H1 (cell line): ENCODE measurements at regions not wholly inside any gene's neighbourhood (a gene's known extent, or its start where the extent isn't known, plus 50 kb on each side); places are given as distances from the start of the nearest gene placed in this dataset.

Source experiments
- CTCF ChIA-PET: fragments of 300-600 bp; sonication (Branson Sonifier 250); formaldehyde crosslinking; loops from one replicate; lab custom pipeline; 2021; ENCODE audit not compliant: partially characterized antibody; lab: Charles Lee
- POLR2A ChIA-PET: fragments of 300-600 bp; sonication (Branson Sonifier 250); formaldehyde crosslinking; loops from one replicate; lab custom pipeline; 2021; ENCODE audit warnings: inconsistent platforms; ENCODE audit not compliant: partially characterized antibody; lab: Charles Lee
- DNase-seq, 2 experiments: peaks; one replicate each; pipeline versions ENCODE4 v3.0.0 to v3.0.0-alpha.2; 2010 to 2022; ENCODE audit warnings: low spot score in 2 of 2, low read depth in 1 of 2, mixed read lengths in 1 of 2
- FAIRE-seq: peaks from 2 replicates; lab custom pipeline; 2011; peaks lifted over from hg19 to GRCh38; lab: Jason Lieb, UNC
- H2AFZ ChIP-seq: 2 replicates; pipeline ENCODE4 v1.8.1; 2012; ENCODE audit warnings: low read length, inconsistent platforms
- H2AK5ac ChIP-seq: 2 replicates; pipeline ENCODE4 v1.6.1; 2013; ENCODE audit warnings: low read depth, low read length
- H2BK120ac ChIP-seq: replicated peaks from 2 replicates; pipeline ENCODE3; 2013; ENCODE audit warnings: low read depth, low read length, inconsistent platforms
- H2BK12ac ChIP-seq: 2 replicates; pipeline ENCODE4 v1.6.1; 2013; ENCODE audit warnings: low read depth, low read length
- H2BK15ac ChIP-seq: 2 replicates; pipeline ENCODE4 v1.6.1; 2013; ENCODE audit warnings: low read length
- H2BK20ac ChIP-seq: 2 replicates; pipeline ENCODE4 v1.6.1; 2013; ENCODE audit warnings: low read length
- H2BK5ac ChIP-seq: 2 replicates; pipeline ENCODE4 v1.6.1; 2013; ENCODE audit warnings: low read depth, low read length
- H3K14ac ChIP-seq: 2 replicates; pipeline ENCODE4 v1.6.1; 2013; ENCODE audit warnings: inconsistent platforms; ENCODE audit not compliant: insufficient read length
- H3K18ac ChIP-seq: 2 replicates; pipeline ENCODE4 v1.6.1; 2013; ENCODE audit warnings: low read length; ENCODE audit errors: extremely low read depth
- H3K23ac ChIP-seq: 2 replicates; pipeline ENCODE4 v1.6.1; 2013; ENCODE audit warnings: inconsistent platforms; ENCODE audit not compliant: insufficient read length
- H3K23me2 ChIP-seq: 2 replicates; pipeline ENCODE4 v1.6.1; 2013; ENCODE audit warnings: low read depth, low read length
- H3K27ac ChIP-seq: 2 replicates; pipeline ENCODE4 v1.6.1; 2011; ENCODE audit warnings: low read depth, low read length, inconsistent platforms
- H3K27me3 ChIP-seq, 4 experiments: replicated peaks in 1 of 4; 1 replicate in 1 of 4; 2 replicates in 3 of 4; pipeline versions ENCODE4 v1.6.1 to v1.8.1; 2011 to 2013; ENCODE audit warnings: low read length in 3 of 4, mild to moderate bottlenecking in 3 of 4, inconsistent platforms in 2 of 4, mixed read lengths in 2 of 4, moderate library complexity in 1 of 4; ENCODE audit not compliant: control insufficient read depth in 3 of 4, insufficient read depth in 3 of 4; ENCODE audit errors: extremely low read depth in 1 of 4
- H3K36me3 ChIP-seq, 4 experiments: 2 replicates each; pipeline versions ENCODE4 v1.6.1 to v1.8.1; 2011 to 2013; ENCODE audit warnings: mild to moderate bottlenecking in 4 of 4, low read length in 3 of 4, moderate library complexity in 2 of 4, control low read depth in 1 of 4, inconsistent platforms in 1 of 4; ENCODE audit not compliant: insufficient read depth in 4 of 4, control insufficient read depth in 2 of 4
- H3K4ac ChIP-seq: replicated peaks from 2 replicates; pipeline ENCODE3; 2013; ENCODE audit warnings: low read length, low read depth, mixed read lengths, inconsistent platforms; ENCODE audit not compliant: insufficient read length
- H3K4me1 ChIP-seq, 4 experiments: replicated peaks in 1 of 4; 1 replicate in 1 of 4; 2 replicates in 3 of 4; pipeline versions ENCODE4 v1.6.1 to v1.8.1; 2011 to 2013; ENCODE audit warnings: low read length in 3 of 4, inconsistent platforms in 2 of 4, mixed read lengths in 1 of 4; ENCODE audit not compliant: insufficient read depth in 4 of 4, control insufficient read depth in 3 of 4
- H3K4me2 ChIP-seq, 2 experiments: 2 replicates each; pipeline versions ENCODE4 v1.6.1 to v1.8.1; 2011 to 2013; ENCODE audit warnings: low read depth in 2 of 2, low read length in 2 of 2, control low read depth in 1 of 2, inconsistent platforms in 1 of 2, mild to moderate bottlenecking in 1 of 2; ENCODE audit not compliant: insufficient read depth in 1 of 2
- H3K4me3 ChIP-seq, 4 experiments: fragments of 200-600, 300-600 bp in 1 of 4; sonication (generic), shearing (Covaris generic), sonication (Bioruptor Twin) in 1 of 4; 2 replicates each; pipeline versions ENCODE4 v1.5.1 to v1.8.1; 2011 to 2016; ENCODE audit warnings: low read length in 4 of 4, low read depth in 3 of 4, control low read depth in 2 of 4, inconsistent platforms in 2 of 4, mild to moderate bottlenecking in 2 of 4, mixed read lengths in 1 of 4, moderate library complexity in 1 of 4; ENCODE audit not compliant: insufficient read depth in 2 of 4; ENCODE audit errors: extremely low read depth in 1 of 4
- H3K56ac ChIP-seq: replicated peaks from 2 replicates; pipeline ENCODE3; 2013; ENCODE audit warnings: low read depth, mild to moderate bottlenecking, mixed read lengths, low read length, inconsistent platforms; ENCODE audit not compliant: insufficient read length
- H3K79me1 ChIP-seq: 2 replicates; pipeline ENCODE4 v1.6.1; 2013; ENCODE audit warnings: low read depth, low read length, control low read depth
- H3K79me2 ChIP-seq, 2 experiments: 2 replicates each; pipeline versions ENCODE4 v1.6.1 to v1.8.1; 2012 to 2013; ENCODE audit warnings: low read length in 2 of 2, mild to moderate bottlenecking in 2 of 2, inconsistent platforms in 1 of 2; ENCODE audit not compliant: insufficient read depth in 2 of 2, control insufficient read depth in 1 of 2
- H3K9ac ChIP-seq, 4 experiments: replicated peaks in 1 of 4; 1 replicate in 1 of 4; 2 replicates in 3 of 4; pipeline versions ENCODE4 v1.6.1 to v1.8.1; 2011 to 2013; ENCODE audit warnings: low read depth in 3 of 4, low read length in 3 of 4, control low read depth in 2 of 4, mild to moderate bottlenecking in 2 of 4, moderate library complexity in 2 of 4, inconsistent platforms in 1 of 4; ENCODE audit errors: extremely low read depth in 1 of 4
- H3K9me3 ChIP-seq, 2 experiments: 2 replicates each; pipeline versions ENCODE4 v1.6.1 to v1.8.1; 2012 to 2013; ENCODE audit warnings: mild to moderate bottlenecking in 2 of 2, moderate library complexity in 2 of 2, control low read depth in 1 of 2, inconsistent platforms in 1 of 2, low read depth in 1 of 2, low read length in 1 of 2, mixed read lengths in 1 of 2; ENCODE audit not compliant: insufficient read depth in 2 of 2
- H4K20me1 ChIP-seq, 2 experiments: replicated peaks in 1 of 2; 2 replicates each; pipeline versions ENCODE3 to v1.8.1; 2011 to 2013; ENCODE audit warnings: inconsistent platforms in 2 of 2, low read length in 2 of 2, mild to moderate bottlenecking in 1 of 2; ENCODE audit not compliant: insufficient read depth in 2 of 2, control insufficient read depth in 1 of 2
- H4K5ac ChIP-seq: 2 replicates; pipeline ENCODE4 v1.6.1; 2013; ENCODE audit warnings: low read length, low read depth, mixed read lengths, inconsistent platforms; ENCODE audit not compliant: insufficient read length
- H4K8ac ChIP-seq: 2 replicates; pipeline ENCODE4 v1.8.0; 2013; ENCODE audit warnings: mild to moderate bottlenecking, moderate library complexity, low read length, inconsistent platforms; ENCODE audit not compliant: insufficient read depth; ENCODE audit errors: extremely low read depth
- H4K91ac ChIP-seq: replicated peaks from 2 replicates; pipeline ENCODE3; 2013; ENCODE audit warnings: low read length, mixed read lengths, inconsistent platforms; ENCODE audit not compliant: insufficient read length
- CBX8 ChIP-seq: fragments of 300-800, 300-1000 bp; sonication (generic); IDR thresholded peaks from 2 replicates; pipeline ENCODE4 v1.7.1; 2016; ENCODE audit warnings: low read depth, low read length, borderline replicate concordance
- HDAC2 ChIP-seq, 2 experiments: fragments of 300-600 bp in 1 of 2; sonication (generic) in 1 of 2; IDR thresholded peaks; 2 replicates each; pipeline ENCODE4 v1.6.1; 2011 to 2012; ENCODE audit warnings: low read depth in 2 of 2, low read length in 2 of 2, mild to moderate bottlenecking in 2 of 2, moderate library complexity in 2 of 2, borderline replicate concordance in 1 of 2, inconsistent platforms in 1 of 2
- KDM1A ChIP-seq: fragments of 200-600, 300-600 bp; sonication (generic); IDR thresholded peaks from 2 replicates; pipeline ENCODE4 v1.7.1; 2016; ENCODE audit warnings: mild to moderate bottlenecking, low read length, borderline replicate concordance
- NANOG ChIP-seq: IDR thresholded peaks from 2 replicates; pipeline ENCODE4 v1.6.1; 2011; ENCODE audit warnings: low read length, low read depth, mild to moderate bottlenecking, inconsistent platforms; ENCODE audit not compliant: insufficient read depth, poor library complexity, severe bottlenecking
- WGBS, 2 experiments: shearing (Covaris generic) in 1 of 2; methylation state at CpG; one replicate each; pipeline versions ENCODE4 v1.1.6 to v1.1.7; 2013 to 2015; ENCODE audit warnings: low lambda C conversion rate in 2 of 2, mixed read lengths in 2 of 2, inconsistent platforms in 1 of 2, low coverage in 1 of 2, missing lambda C conversion rate in 1 of 2; ENCODE audit not compliant: insufficient replicate concordance in 2 of 2, insufficient coverage in 1 of 2, insufficient read length in 1 of 2; ENCODE audit errors: extremely low coverage in 1 of 2, missing lambda C conversion rate in 1 of 2; 5-methylcytosine and 5-hydroxymethylcytosine counted together

DNA sequence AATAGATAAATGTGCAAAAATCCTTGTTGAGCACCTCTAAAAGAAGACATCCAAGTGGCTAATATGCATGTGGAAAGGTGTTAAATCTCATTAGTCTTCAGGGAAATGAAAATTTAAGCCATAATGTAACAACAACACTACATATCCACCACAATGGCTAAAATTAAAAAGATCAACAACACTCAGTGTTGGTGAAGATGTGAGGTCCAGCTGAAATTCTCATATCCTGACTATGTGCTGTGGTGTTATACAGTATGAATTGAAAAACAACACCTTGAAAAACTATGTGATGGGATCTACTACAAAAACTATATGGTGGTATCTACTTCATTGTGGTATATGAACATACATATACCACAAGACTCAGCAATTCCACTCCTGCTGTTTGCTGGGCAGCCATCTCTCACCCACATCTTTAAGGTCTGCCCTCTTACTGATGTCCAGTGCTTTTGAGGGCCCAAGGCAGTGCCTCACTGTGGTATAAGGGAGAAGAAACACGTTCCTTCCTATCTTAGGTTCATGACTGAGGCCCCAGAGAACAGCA is 146.4 kb downstream of the CD83 start:
- no peak overlapping the region for H3K9ac ChIP-seq
- no peaks in the 10 kb centered on the region for H3K79me2 ChIP-seq
- no peak overlapping the region for H2BK12ac ChIP-seq
- no peak for DNase-seq
- H4K91ac ChIP-seq, result no peak overlapping the region
- no peak overlapping the region for H2AK5ac ChIP-seq
- no peak overlapping the region for H3K4me2 ChIP-seq
- no peak overlapping the region for H2BK20ac ChIP-seq
- H3K4me3 ChIP-seq, result no peak overlapping the region
- peaks cover 7 to 14% of the 10 kb centered on the region in 2 experiments; a peak in 3 of 4 replicates for H3K9me3 ChIP-seq
- H3K79me1 ChIP-seq, result no peaks in the 10 kb centered on the region
- 88% methylated on average over 1 of the region's 1 CpG; no CpG with 5 or more reads in 1 of the 2 experiments for WGBS, 2 experiments
- no peaks in the 10 kb centered on the region; a peak in 1 of 8 replicates for H3K36me3 ChIP-seq
- ChIA-PET POLR2A (no interaction called here), CTCF (interaction anchor here (1.4 to 2.5 kb wide), 5 partner anchors 9 to 68 kb away, joined by 4 to 13 read pairs (median 6); no protein-coding TSS in a partner anchor)
- no peaks in the 10 kb centered on the region for H4K20me1 ChIP-seq
- H4K8ac ChIP-seq, result no peak overlapping the region
- no peak overlapping the region for H4K5ac ChIP-seq
- H3K27ac ChIP-seq, result no peak overlapping the region
- H3K18ac ChIP-seq, result no peak overlapping the region
- no peak for TF ChIP-seq NANOG
- no peak for TF ChIP-seq CBX8
- TF ChIP-seq HDAC2 (IDR thresholded peaks at IDR 0.05; ENCODE audit: borderline replicate concordance in 1 of 2, low read depth in 2 of 2, low read length in 2 of 2), result peak in 1 of 2 experiments; percentile 67; a peak in 1 of 4 replicates
- peak; percentile 86; the same call in 1 of the 2 replicates for TF ChIP-seq KDM1A
- no peak overlapping the region for H2AFZ ChIP-seq
- no peak overlapping the region for H3K56ac ChIP-seq
- H3K4ac ChIP-seq, result no peak overlapping the region
- H3K27me3 ChIP-seq, result no peaks in the 10 kb centered on the region
- no peak overlapping the region for H2BK120ac ChIP-seq
- no peak overlapping the region for H2BK5ac ChIP-seq
- no peak overlapping the region for H3K23ac ChIP-seq
- H3K23me2 ChIP-seq, result no peaks in the 10 kb centered on the region
- peaks cover 0 to 6% (median 4%) of the 10 kb centered on the region in 4 experiments; a peak in 4 of 7 replicates for H3K4me1 ChIP-seq
- no peak overlapping the region for H2BK15ac ChIP-seq
- H3K14ac ChIP-seq, result no peak overlapping the region
- FAIRE-seq, result no peak
